Suprapubic skin (tissue), 3 donors: ENCODE measurements at regions not wholly inside any gene's neighbourhood (a gene's known extent, or its start where the extent isn't known, plus 50 kb on each side); places are given as distances from the start of the nearest gene placed in this dataset.

Experiments
- CTCF ChIP-seq, 2 donors: fragments of 200-600 bp in 1 of 2; fragments of 450-650 bp in 1 of 2; sonication (generic) in 1 of 2; IDR thresholded peaks; one replicate each; pipeline ENCODE4 v1.5.1; 2016 to 2019; ENCODE audit warnings: antibody characterized with exemption in 2 of 2, mild to moderate bottlenecking in 1 of 2, moderate library complexity in 1 of 2
- EP300 ChIP-seq: sonication (generic); formaldehyde crosslinking; IDR thresholded peaks from one replicate; pipeline ENCODE4 v1.6.1; 2017; ENCODE audit warnings: antibody characterized with exemption
- POLR2A ChIP-seq, 2 donors: fragments of 450-650 bp; IDR thresholded peaks; one replicate each; pipeline ENCODE4 v1.6.1; 2017; ENCODE audit warnings: antibody characterized with exemption in 2 of 2, mild to moderate bottlenecking in 2 of 2, moderate library complexity in 2 of 2

GRCh38 chr2:7577769-7578168 lies 660.6 kb downstream of the RNF144A start:
- TF ChIP-seq CTCF (IDR thresholded peaks at IDR 0.05) (no peak), EP300 (no peak), POLR2A (IDR thresholded peaks at IDR 0.05) (no peak)
